Testis (tissue), 2 donors: ENCODE measurements at regions not wholly inside any gene's neighbourhood (a gene's known extent, or its start where the extent isn't known, plus 50 kb on each side); places are given as distances from the start of the nearest gene placed in this dataset.

ENCODE experiments used
- CTCF ChIP-seq, 3 experiments: fragments of 450-650 bp in 2 of 3; fragments of 200-600 bp in 1 of 3; sonication (generic) in 1 of 3; IDR thresholded peaks; one replicate each; pipeline ENCODE4 v1.5.1; 2016 to 2019; ENCODE audit warnings: antibody characterized with exemption in 3 of 3, mild to moderate bottlenecking in 2 of 3, moderate library complexity in 1 of 3
- POLR2A ChIP-seq: fragments of 450-650 bp; IDR thresholded peaks from one replicate; pipeline ENCODE4 v1.6.1; 2017; ENCODE audit warnings: antibody characterized with exemption, mild to moderate bottlenecking, moderate library complexity

DNA sequence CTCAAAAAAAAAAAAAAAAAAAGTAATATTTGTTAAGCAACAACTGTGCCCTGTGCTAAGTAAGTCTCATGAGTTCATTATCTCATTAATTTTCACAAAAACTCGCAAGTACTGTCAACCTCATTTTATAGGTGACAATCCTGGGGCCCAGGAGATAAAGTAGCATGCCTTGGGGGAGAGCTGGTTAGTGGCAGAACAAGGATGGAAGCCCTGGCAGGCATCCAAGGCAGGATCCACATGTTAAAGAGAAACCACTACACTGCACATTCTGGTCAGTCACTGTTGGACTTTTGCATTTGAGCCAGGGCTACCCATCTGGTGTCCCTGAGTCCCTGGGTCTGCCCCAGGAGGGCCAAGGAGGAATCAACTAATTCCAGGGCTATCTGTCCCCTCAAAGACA is 54.6 kb downstream of the ZFP36L2 start:
- TF ChIP-seq CTCF (IDR thresholded peaks at IDR 0.05) (no peak), POLR2A (no peak)
